K562 (cell line): ENCODE measurements at regions not wholly inside any gene's neighbourhood (a gene's known extent, or its start where the extent isn't known, plus 50 kb on each side); places are given as distances from the start of the nearest gene placed in this dataset.

ENCODE experiments used
- ATAC-seq: fragments of 200-7000 bp; cut with Tn5 transposase; 3 replicates; pipeline ENCODE4 v1.9.1; 2020; ENCODE audit warnings: moderate library complexity
- BruUV-seq: library from RNA; stranded (reverse); fragments of 400-500 nt; replicated peaks from 2 replicates; lab custom pipeline; 2021; lab: Mats Ljungman, UMichigan
- CTCF ChIA-PET: fragments of 300-600 bp; formaldehyde crosslinking; extraction: SDS; loops from one replicate; lab custom pipeline; 2021; ENCODE audit warnings: low intra/inter-chr PET ratio; lab: Yijun Ruan, JAX
- POLR2A ChIA-PET: fragments of 300-600, 350-650 bp; sonication (Branson Sonifier 250); formaldehyde crosslinking; extraction: SDS; loops from one replicate; lab custom pipeline; 2021; ENCODE audit warnings: antibody characterized with exemption, inconsistent platforms; lab: Yijun Ruan, JAX
- DNase-seq, 4 experiments: peaks; one replicate each; pipeline versions ENCODE4 v3.0.0 to v3.0.0-alpha.2; 2011 to 2018; ENCODE audit warnings: low spot score in 3 of 4, mixed read lengths in 3 of 4; ENCODE audit errors: extremely low read depth in 1 of 4
- FAIRE-seq: peaks from 2 replicates; lab custom pipeline; 2011; peaks lifted over from hg19 to GRCh38; lab: Jason Lieb, UNC
- H2AFZ ChIP-seq: 2 replicates; pipeline ENCODE4 v1.6.0; 2011; ENCODE audit warnings: low read depth, low read length, control low read depth, inconsistent platforms
- H3K27ac ChIP-seq: fragments of 200-600 bp; 3 replicates; pipeline ENCODE4 v1.8.0; 2011; ENCODE audit warnings: low read depth, mild to moderate bottlenecking, control low read depth, inconsistent platforms, low read length, moderate library complexity, mixed read lengths; ENCODE audit errors: extremely low read depth
- H3K27me3 ChIP-seq, 2 experiments: fragments of 300-600 bp in 1 of 2; 2 replicates in 1 of 2; 3 replicates in 1 of 2; pipeline versions ENCODE4 v1.6.0 to v1.8.0; 2011; ENCODE audit warnings: inconsistent platforms in 2 of 2, low read length in 2 of 2, mild to moderate bottlenecking in 1 of 2, mixed read lengths in 1 of 2, moderate library complexity in 1 of 2; ENCODE audit not compliant: control insufficient read depth in 2 of 2, insufficient read depth in 2 of 2
- H3K36me3 ChIP-seq: fragments of 300-600 bp; 3 replicates; pipeline ENCODE4 v1.8.0; 2011; ENCODE audit warnings: mild to moderate bottlenecking, low read length, inconsistent platforms; ENCODE audit not compliant: control insufficient read depth, insufficient read depth
- H3K4me1 ChIP-seq, 2 experiments: fragments of 200-600 bp in 1 of 2; replicated peaks in 1 of 2; 2 replicates in 1 of 2; 3 replicates in 1 of 2; pipeline versions ENCODE4 v1.5.1 to v1.8.0; 2011; ENCODE audit warnings: inconsistent platforms in 2 of 2, low read length in 2 of 2, mild to moderate bottlenecking in 1 of 2, mixed read lengths in 1 of 2, moderate library complexity in 1 of 2; ENCODE audit not compliant: control insufficient read depth in 2 of 2, insufficient read depth in 2 of 2
- H3K4me2 ChIP-seq: 2 replicates; pipeline ENCODE4 v1.6.1; 2011; ENCODE audit warnings: low read length, control low read depth, inconsistent platforms, mixed read lengths; ENCODE audit not compliant: insufficient read depth
- H3K4me3 ChIP-seq: fragments of 200-600 bp; sonication (generic), shearing (Covaris generic); 2 replicates; pipeline ENCODE4 v1.5.1; 2016; ENCODE audit warnings: control low read depth, inconsistent platforms
- H3K79me2 ChIP-seq: fragments of 200-600 bp; 3 replicates; pipeline ENCODE4 v1.8.0; 2011; ENCODE audit warnings: low read length, inconsistent platforms; ENCODE audit not compliant: control insufficient read depth, insufficient read depth
- H3K9ac ChIP-seq, 2 experiments: 2 replicates each; pipeline versions ENCODE4 v1.6.0 to v1.6.1; 2011; ENCODE audit warnings: low read depth in 2 of 2, low read length in 2 of 2, control low read depth in 1 of 2, inconsistent platforms in 1 of 2, mild to moderate bottlenecking in 1 of 2, mixed read lengths in 1 of 2; ENCODE audit not compliant: insufficient read depth in 1 of 2
- H3K9me1 ChIP-seq: one replicate; pipeline ENCODE4 v1.6.0; 2011; ENCODE audit warnings: inconsistent platforms, mild to moderate bottlenecking, low read length, moderate library complexity; ENCODE audit not compliant: control insufficient read depth, insufficient read depth
- H3K9me3 ChIP-seq: replicated peaks from 2 replicates; pipeline ENCODE4 v1.5.1; 2011; ENCODE audit warnings: low read depth, low read length, inconsistent platforms; ENCODE audit not compliant: control insufficient read depth, insufficient read depth
- H4K20me1 ChIP-seq: replicated peaks from 2 replicates; pipeline ENCODE4 v1.6.1; 2011; ENCODE audit warnings: low read length, inconsistent platforms, mixed read lengths; ENCODE audit not compliant: control insufficient read depth, insufficient read depth
- FOXM1 ChIP-seq, 2 experiments: fragments of 450-650 bp in 1 of 2; sonication (generic) in 1 of 2; formaldehyde crosslinking in 1 of 2; IDR thresholded peaks; 2 replicates each; pipeline versions ENCODE4 v1.6.1 to v1.9.0; 2017 to 2022; ENCODE audit warnings: low read depth in 2 of 2, mild to moderate bottlenecking in 2 of 2, missing genetic modification reagents in 1 of 2, moderate library complexity in 1 of 2
- HDAC2 ChIP-seq: fragments of 450-650 bp; IDR thresholded peaks from 2 replicates; pipeline ENCODE4 v1.6.1; 2016; ENCODE audit warnings: mild to moderate bottlenecking
- HMG20A ChIP-seq: fragments of 450-650 bp; formaldehyde crosslinking; conservative IDR thresholded peaks from 2 replicates; pipeline ENCODE4 v1.4.0; 2020; ENCODE audit warnings: mild to moderate bottlenecking, mixed read lengths
- MCM5 ChIP-seq: fragments of 450-650 bp; IDR thresholded peaks from 2 replicates; pipeline ENCODE4 v1.6.1; 2016; ENCODE audit warnings: low read depth
- NR1H2 ChIP-seq: sonication (generic); formaldehyde crosslinking; IDR thresholded peaks from 2 replicates; pipeline ENCODE4 v1.4.0; 2020; ENCODE audit warnings: mild to moderate bottlenecking, missing genetic modification reagents
- RCOR1 ChIP-seq, 2 experiments: IDR thresholded peaks; 2 replicates each; pipeline ENCODE4 v1.6.1; 2012; ENCODE audit warnings: low read depth in 2 of 2, low read length in 2 of 2, borderline replicate concordance in 1 of 2, improper control_type of control experiment in 1 of 2
- SNIP1 ChIP-seq: fragments of 450-650 bp; IDR thresholded peaks from 2 replicates; pipeline ENCODE4 v1.7.1; 2017; ENCODE audit warnings: low read depth, mild to moderate bottlenecking
- WGBS: fragments of 100-300 bp; shearing (Covaris generic); methylation state at CpG from one replicate; pipeline ENCODE4 v1.1.6; 2016; ENCODE audit warnings: low coverage, mixed read lengths; ENCODE audit not compliant: insufficient coverage; ENCODE audit errors: missing lambda C conversion rate; 5-methylcytosine and 5-hydroxymethylcytosine counted together
- in situ Hi-C: fragments of 300-500 bp; cut with MboI; formaldehyde crosslinking; loops from 4 replicates; pipeline ENCODE4 v1.15.0; 2018; ENCODE audit warnings: inconsistent platforms, mixed read lengths
- intact Hi-C: fragments of 100-400 bp; cut with micrococcal nuclease; formaldehyde crosslinking; loops from 2 replicates; pipeline ENCODE4 v1.14.2; 2022
- TF ChIP-seq, protein P1 (sequence below): fragments of 450-650 bp; formaldehyde crosslinking; IDR thresholded peaks from 2 replicates; pipeline ENCODE4 v1.4.0; 2020; ENCODE audit warnings: mild to moderate bottlenecking
- TF ChIP-seq, protein P2 (sequence below): sonication (generic); formaldehyde crosslinking; IDR thresholded peaks from 2 replicates; pipeline ENCODE4 v1.8.0; 2022; ENCODE audit warnings: missing genetic modification reagents, mild to moderate bottlenecking, moderate library complexity, borderline replicate concordance
- TF ChIP-seq, protein P3 (sequence below): sonication (generic); formaldehyde crosslinking; IDR thresholded peaks from 2 replicates; pipeline ENCODE4 v1.8.0; 2022; ENCODE audit warnings: mild to moderate bottlenecking, missing genetic modification reagents

DNA sequence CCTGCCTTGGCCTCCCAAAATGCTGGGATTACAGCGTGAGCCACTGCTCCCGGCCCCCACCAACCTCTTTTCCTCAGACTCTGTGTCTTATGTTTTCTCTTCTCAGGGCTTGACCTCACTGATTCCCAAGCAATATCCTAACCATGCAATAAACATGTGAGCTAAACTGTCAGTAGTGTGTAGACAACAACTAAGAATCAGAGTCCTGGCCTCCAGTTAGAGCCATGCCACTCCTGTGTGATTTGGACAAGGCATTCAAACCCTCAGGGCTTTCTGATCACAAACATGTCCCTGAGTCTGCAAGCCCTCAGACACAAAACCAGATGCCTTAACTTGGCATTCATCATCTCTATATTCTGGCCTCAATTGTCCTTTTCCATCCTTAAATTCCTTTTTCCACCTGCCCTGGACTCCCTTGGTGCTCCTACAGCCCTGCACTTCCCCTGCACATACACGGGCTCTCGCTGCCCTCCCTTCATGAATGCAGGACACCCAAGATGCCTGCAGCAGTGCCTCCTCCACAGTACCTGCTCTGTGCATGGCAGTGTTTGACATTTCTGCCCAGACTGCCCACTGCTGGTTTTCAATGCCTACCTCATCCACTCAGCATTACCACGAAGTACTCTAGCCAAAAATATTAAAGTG, 142.8 kb downstream of the CYP26A1 start:
- TF ChIP-seq FOXM1 (IDR thresholded peaks at IDR 0.05; ENCODE audit: low read depth) (no peak), FOXM1 (CRISPR knock-in tag; IDR thresholded peaks at IDR 0.05; ENCODE audit: low read depth) (no peak), RCOR1 (IDR thresholded peaks at IDR 0.05; ENCODE audit: borderline replicate concordance in 1 of 2, low read depth in 2 of 2, low read length in 2 of 2) (no peak), HMG20A (CRISPR knock-in tag) (no peak), HDAC2 (no peak), SNIP1 (no peak), MCM5 (no peak), NR1H2 (CRISPR knock-in tag) (no peak)
- TF ChIP-seq, protein P1, sequence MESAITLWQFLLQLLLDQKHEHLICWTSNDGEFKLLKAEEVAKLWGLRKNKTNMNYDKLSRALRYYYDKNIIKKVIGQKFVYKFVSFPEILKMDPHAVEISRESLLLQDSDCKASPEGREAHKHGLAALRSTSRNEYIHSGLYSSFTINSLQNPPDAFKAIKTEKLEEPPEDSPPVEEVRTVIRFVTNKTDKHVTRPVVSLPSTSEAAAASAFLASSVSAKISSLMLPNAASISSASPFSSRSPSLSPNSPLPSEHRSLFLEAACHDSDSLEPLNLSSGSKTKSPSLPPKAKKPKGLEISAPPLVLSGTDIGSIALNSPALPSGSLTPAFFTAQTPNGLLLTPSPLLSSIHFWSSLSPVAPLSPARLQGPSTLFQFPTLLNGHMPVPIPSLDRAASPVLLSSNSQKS (CRISPR knock-in tag), result no peak
- TF ChIP-seq, protein P2, sequence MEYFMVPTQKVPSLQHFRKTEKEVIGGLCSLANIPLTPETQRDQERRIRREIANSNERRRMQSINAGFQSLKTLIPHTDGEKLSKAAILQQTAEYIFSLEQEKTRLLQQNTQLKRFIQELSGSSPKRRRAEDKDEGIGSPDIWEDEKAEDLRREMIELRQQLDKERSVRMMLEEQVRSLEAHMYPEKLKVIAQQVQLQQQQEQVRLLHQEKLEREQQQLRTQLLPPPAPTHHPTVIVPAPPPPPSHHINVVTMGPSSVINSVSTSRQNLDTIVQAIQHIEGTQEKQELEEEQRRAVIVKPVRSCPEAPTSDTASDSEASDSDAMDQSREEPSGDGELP (CRISPR knock-in tag), result no peak
- TF ChIP-seq, protein P3, sequence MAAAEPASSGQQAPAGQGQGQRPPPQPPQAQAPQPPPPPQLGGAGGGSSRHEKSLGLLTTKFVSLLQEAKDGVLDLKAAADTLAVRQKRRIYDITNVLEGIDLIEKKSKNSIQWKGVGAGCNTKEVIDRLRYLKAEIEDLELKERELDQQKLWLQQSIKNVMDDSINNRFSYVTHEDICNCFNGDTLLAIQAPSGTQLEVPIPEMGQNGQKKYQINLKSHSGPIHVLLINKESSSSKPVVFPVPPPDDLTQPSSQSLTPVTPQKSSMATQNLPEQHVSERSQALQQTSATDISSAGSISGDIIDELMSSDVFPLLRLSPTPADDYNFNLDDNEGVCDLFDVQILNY (CRISPR knock-in tag), result no peak
- no peak for ATAC-seq
- Histone ChIP-seq H2AFZ (no peak overlapping the region), H3K9me3 (no peaks in the 10 kb centered on the region), H3K4me1 (peaks cover 3 to 6% of the 10 kb centered on the region in 2 experiments; a peak in 3 of 5 replicates), H3K9me1 (no peaks in the 10 kb centered on the region), H3K27me3 (peaks cover 0 to 17% of the 10 kb centered on the region in 2 experiments; a peak in 2 of 5 replicates), H3K36me3 (no peaks in the 10 kb centered on the region), H3K4me2 (no peak overlapping the region), H3K4me3 (no peak overlapping the region), H3K9ac (no peak overlapping the region), H4K20me1 (no peaks in the 10 kb centered on the region), H3K79me2 (no peaks in the 10 kb centered on the region), H3K27ac (no peak overlapping the region)
- CTCF ChIA-PET, result no interaction called here
- intact Hi-C loops, result no loop called here
- FAIRE-seq, result no peak
- no TSS peak for BruUV-seq
- 0% methylated on average over 3 of the region's 5 CpGs for WGBS
- no peak for DNase-seq
- in situ Hi-C loops, result no loop called here
- POLR2A ChIA-PET, result no interaction called here
